ENCODE measurements at regions not wholly inside any gene's neighbourhood (a gene's known extent, or its start where the extent isn't known, plus 50 kb on each side); places are given as distances from the start of the nearest gene placed in this dataset.

DNA sequence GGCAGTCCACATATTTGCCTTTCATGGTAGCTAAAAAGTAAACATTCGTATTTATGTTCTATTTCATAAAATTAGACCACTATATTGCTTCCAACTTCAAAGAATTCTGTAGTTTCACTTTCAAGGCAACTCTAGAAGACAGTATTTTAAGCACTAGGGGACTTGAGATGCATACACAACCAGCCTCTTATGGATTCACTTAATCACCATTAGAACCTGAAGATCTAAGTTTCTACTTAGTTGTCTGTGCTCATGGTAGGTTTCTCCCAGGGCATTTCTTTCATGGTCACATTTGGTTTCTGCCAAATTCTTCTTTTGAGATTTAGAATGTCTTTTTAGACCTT is 209.9 kb upstream of the HCCS start:
- TF ChIP-seq POLR2A (IDR thresholded peaks at IDR 0.05) (no peak), CTCF (IDR thresholded peaks at IDR 0.05) (no peak), POLR2AphosphoS5 (IDR thresholded peaks at IDR 0.05; ENCODE audit: insufficient read depth in 1 of 2, low read depth in 1 of 2) (no peak)
